HL-60 (cell line): ENCODE measurements at regions not wholly inside any gene's neighbourhood (a gene's known extent, or its start where the extent isn't known, plus 50 kb on each side); places are given as distances from the start of the nearest gene placed in this dataset.

Experiments
- POLR2AphosphoS5 ChIP-seq: IDR thresholded peaks from 2 replicates; pipeline ENCODE4 v1.6.1; 2012; ENCODE audit warnings: low read depth
- TF ChIP-seq, protein P1 (sequence below): IDR thresholded peaks from one replicate; pipeline ENCODE4 v1.5.1; 2011; ENCODE audit warnings: low read length, control low read depth, inconsistent platforms; ENCODE audit not compliant: insufficient read depth

DNA sequence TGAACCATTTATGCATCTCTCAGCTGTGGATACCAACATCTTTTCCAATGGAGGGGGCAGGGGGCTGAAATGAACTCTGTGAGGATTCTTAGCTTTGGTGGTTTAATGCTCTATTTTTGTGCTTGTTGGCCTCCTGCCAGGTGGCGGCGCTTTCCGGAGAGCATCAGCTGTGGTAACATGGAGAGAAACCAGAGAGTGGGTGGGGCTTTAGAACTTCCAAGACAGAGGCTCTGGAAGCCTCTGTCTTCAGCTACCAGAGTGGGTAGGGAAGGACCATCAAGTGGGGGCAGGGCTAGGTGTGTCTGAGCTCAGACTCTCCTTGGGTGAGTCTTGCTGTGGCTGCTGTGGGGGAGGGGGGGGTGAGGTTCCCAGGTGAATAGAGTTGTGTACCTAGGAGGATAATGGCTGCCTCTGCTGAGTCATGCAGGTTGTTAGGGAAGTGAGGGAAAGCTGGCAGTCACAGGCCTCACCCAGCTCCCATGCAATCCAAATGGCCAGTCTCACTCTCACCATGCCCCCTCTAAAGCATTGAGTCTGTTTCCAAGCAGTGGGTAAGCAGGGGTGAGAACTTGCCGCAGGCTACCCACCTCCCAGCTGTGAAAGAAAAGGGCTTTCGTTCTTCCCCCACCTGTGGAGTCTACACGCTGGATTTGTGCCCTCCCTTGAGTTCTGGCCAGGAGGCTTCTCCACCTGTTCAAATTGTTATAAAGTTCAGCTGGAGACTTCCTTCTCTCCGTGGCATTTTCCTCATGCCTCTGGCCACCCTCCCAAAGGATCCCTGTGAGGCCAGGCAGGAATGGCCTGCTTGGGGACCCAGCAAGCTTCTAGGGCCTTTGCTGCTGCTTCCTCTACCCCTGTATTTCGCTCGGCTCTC, 527.0 kb downstream of the NEBL start:
- TF ChIP-seq, protein P1, sequence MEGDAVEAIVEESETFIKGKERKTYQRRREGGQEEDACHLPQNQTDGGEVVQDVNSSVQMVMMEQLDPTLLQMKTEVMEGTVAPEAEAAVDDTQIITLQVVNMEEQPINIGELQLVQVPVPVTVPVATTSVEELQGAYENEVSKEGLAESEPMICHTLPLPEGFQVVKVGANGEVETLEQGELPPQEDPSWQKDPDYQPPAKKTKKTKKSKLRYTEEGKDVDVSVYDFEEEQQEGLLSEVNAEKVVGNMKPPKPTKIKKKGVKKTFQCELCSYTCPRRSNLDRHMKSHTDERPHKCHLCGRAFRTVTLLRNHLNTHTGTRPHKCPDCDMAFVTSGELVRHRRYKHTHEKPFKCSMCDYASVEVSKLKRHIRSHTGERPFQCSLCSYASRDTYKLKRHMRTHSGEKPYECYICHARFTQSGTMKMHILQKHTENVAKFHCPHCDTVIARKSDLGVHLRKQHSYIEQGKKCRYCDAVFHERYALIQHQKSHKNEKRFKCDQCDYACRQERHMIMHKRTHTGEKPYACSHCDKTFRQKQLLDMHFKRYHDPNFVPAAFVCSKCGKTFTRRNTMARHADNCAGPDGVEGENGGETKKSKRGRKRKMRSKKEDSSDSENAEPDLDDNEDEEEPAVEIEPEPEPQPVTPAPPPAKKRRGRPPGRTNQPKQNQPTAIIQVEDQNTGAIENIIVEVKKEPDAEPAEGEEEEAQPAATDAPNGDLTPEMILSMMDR: no peak
- no peak for TF ChIP-seq POLR2AphosphoS5
